H1 (cell line): ENCODE measurements at regions not wholly inside any gene's neighbourhood (a gene's known extent, or its start where the extent isn't known, plus 50 kb on each side); places are given as distances from the start of the nearest gene placed in this dataset.

Source experiments
- CTCF ChIA-PET: fragments of 300-600 bp; sonication (Branson Sonifier 250); formaldehyde crosslinking; loops from one replicate; lab custom pipeline; 2021; ENCODE audit not compliant: partially characterized antibody; lab: Charles Lee
- POLR2A ChIA-PET: fragments of 300-600 bp; sonication (Branson Sonifier 250); formaldehyde crosslinking; loops from one replicate; lab custom pipeline; 2021; ENCODE audit warnings: inconsistent platforms; ENCODE audit not compliant: partially characterized antibody; lab: Charles Lee
- DNase-seq, 2 experiments: peaks; one replicate each; pipeline versions ENCODE4 v3.0.0 to v3.0.0-alpha.2; 2010 to 2022; ENCODE audit warnings: low spot score in 2 of 2, low read depth in 1 of 2, mixed read lengths in 1 of 2
- FAIRE-seq: peaks from 2 replicates; lab custom pipeline; 2011; peaks lifted over from hg19 to GRCh38; lab: Jason Lieb, UNC
- H2AFZ ChIP-seq: 2 replicates; pipeline ENCODE4 v1.8.1; 2012; ENCODE audit warnings: low read length, inconsistent platforms
- H2AK5ac ChIP-seq: 2 replicates; pipeline ENCODE4 v1.6.1; 2013; ENCODE audit warnings: low read depth, low read length
- H2BK120ac ChIP-seq: replicated peaks from 2 replicates; pipeline ENCODE3; 2013; ENCODE audit warnings: low read depth, low read length, inconsistent platforms
- H2BK12ac ChIP-seq: 2 replicates; pipeline ENCODE4 v1.6.1; 2013; ENCODE audit warnings: low read depth, low read length
- H2BK15ac ChIP-seq: 2 replicates; pipeline ENCODE4 v1.6.1; 2013; ENCODE audit warnings: low read length
- H2BK20ac ChIP-seq: 2 replicates; pipeline ENCODE4 v1.6.1; 2013; ENCODE audit warnings: low read length
- H2BK5ac ChIP-seq: 2 replicates; pipeline ENCODE4 v1.6.1; 2013; ENCODE audit warnings: low read depth, low read length
- H3K14ac ChIP-seq: 2 replicates; pipeline ENCODE4 v1.6.1; 2013; ENCODE audit warnings: inconsistent platforms; ENCODE audit not compliant: insufficient read length
- H3K18ac ChIP-seq: 2 replicates; pipeline ENCODE4 v1.6.1; 2013; ENCODE audit warnings: low read length; ENCODE audit errors: extremely low read depth
- H3K23ac ChIP-seq: 2 replicates; pipeline ENCODE4 v1.6.1; 2013; ENCODE audit warnings: inconsistent platforms; ENCODE audit not compliant: insufficient read length
- H3K23me2 ChIP-seq: 2 replicates; pipeline ENCODE4 v1.6.1; 2013; ENCODE audit warnings: low read depth, low read length
- H3K27ac ChIP-seq: 2 replicates; pipeline ENCODE4 v1.6.1; 2011; ENCODE audit warnings: low read depth, low read length, inconsistent platforms
- H3K27me3 ChIP-seq, 4 experiments: replicated peaks in 1 of 4; 1 replicate in 1 of 4; 2 replicates in 3 of 4; pipeline versions ENCODE4 v1.6.1 to v1.8.1; 2011 to 2013; ENCODE audit warnings: low read length in 3 of 4, mild to moderate bottlenecking in 3 of 4, inconsistent platforms in 2 of 4, mixed read lengths in 2 of 4, moderate library complexity in 1 of 4; ENCODE audit not compliant: control insufficient read depth in 3 of 4, insufficient read depth in 3 of 4; ENCODE audit errors: extremely low read depth in 1 of 4
- H3K36me3 ChIP-seq, 4 experiments: 2 replicates each; pipeline versions ENCODE4 v1.6.1 to v1.8.1; 2011 to 2013; ENCODE audit warnings: mild to moderate bottlenecking in 4 of 4, low read length in 3 of 4, moderate library complexity in 2 of 4, control low read depth in 1 of 4, inconsistent platforms in 1 of 4; ENCODE audit not compliant: insufficient read depth in 4 of 4, control insufficient read depth in 2 of 4
- H3K4ac ChIP-seq: replicated peaks from 2 replicates; pipeline ENCODE3; 2013; ENCODE audit warnings: low read length, low read depth, mixed read lengths, inconsistent platforms; ENCODE audit not compliant: insufficient read length
- H3K4me1 ChIP-seq, 4 experiments: replicated peaks in 1 of 4; 1 replicate in 1 of 4; 2 replicates in 3 of 4; pipeline versions ENCODE4 v1.6.1 to v1.8.1; 2011 to 2013; ENCODE audit warnings: low read length in 3 of 4, inconsistent platforms in 2 of 4, mixed read lengths in 1 of 4; ENCODE audit not compliant: insufficient read depth in 4 of 4, control insufficient read depth in 3 of 4
- H3K4me2 ChIP-seq, 2 experiments: 2 replicates each; pipeline versions ENCODE4 v1.6.1 to v1.8.1; 2011 to 2013; ENCODE audit warnings: low read depth in 2 of 2, low read length in 2 of 2, control low read depth in 1 of 2, inconsistent platforms in 1 of 2, mild to moderate bottlenecking in 1 of 2; ENCODE audit not compliant: insufficient read depth in 1 of 2
- H3K4me3 ChIP-seq, 4 experiments: fragments of 200-600, 300-600 bp in 1 of 4; sonication (generic), shearing (Covaris generic), sonication (Bioruptor Twin) in 1 of 4; 2 replicates each; pipeline versions ENCODE4 v1.5.1 to v1.8.1; 2011 to 2016; ENCODE audit warnings: low read length in 4 of 4, low read depth in 3 of 4, control low read depth in 2 of 4, inconsistent platforms in 2 of 4, mild to moderate bottlenecking in 2 of 4, mixed read lengths in 1 of 4, moderate library complexity in 1 of 4; ENCODE audit not compliant: insufficient read depth in 2 of 4; ENCODE audit errors: extremely low read depth in 1 of 4
- H3K56ac ChIP-seq: replicated peaks from 2 replicates; pipeline ENCODE3; 2013; ENCODE audit warnings: low read depth, mild to moderate bottlenecking, mixed read lengths, low read length, inconsistent platforms; ENCODE audit not compliant: insufficient read length
- H3K79me1 ChIP-seq: 2 replicates; pipeline ENCODE4 v1.6.1; 2013; ENCODE audit warnings: low read depth, low read length, control low read depth
- H3K79me2 ChIP-seq, 2 experiments: 2 replicates each; pipeline versions ENCODE4 v1.6.1 to v1.8.1; 2012 to 2013; ENCODE audit warnings: low read length in 2 of 2, mild to moderate bottlenecking in 2 of 2, inconsistent platforms in 1 of 2; ENCODE audit not compliant: insufficient read depth in 2 of 2, control insufficient read depth in 1 of 2
- H3K9ac ChIP-seq, 4 experiments: replicated peaks in 1 of 4; 1 replicate in 1 of 4; 2 replicates in 3 of 4; pipeline versions ENCODE4 v1.6.1 to v1.8.1; 2011 to 2013; ENCODE audit warnings: low read depth in 3 of 4, low read length in 3 of 4, control low read depth in 2 of 4, mild to moderate bottlenecking in 2 of 4, moderate library complexity in 2 of 4, inconsistent platforms in 1 of 4; ENCODE audit errors: extremely low read depth in 1 of 4
- H3K9me3 ChIP-seq, 2 experiments: 2 replicates each; pipeline versions ENCODE4 v1.6.1 to v1.8.1; 2012 to 2013; ENCODE audit warnings: mild to moderate bottlenecking in 2 of 2, moderate library complexity in 2 of 2, control low read depth in 1 of 2, inconsistent platforms in 1 of 2, low read depth in 1 of 2, low read length in 1 of 2, mixed read lengths in 1 of 2; ENCODE audit not compliant: insufficient read depth in 2 of 2
- H4K20me1 ChIP-seq, 2 experiments: replicated peaks in 1 of 2; 2 replicates each; pipeline versions ENCODE3 to v1.8.1; 2011 to 2013; ENCODE audit warnings: inconsistent platforms in 2 of 2, low read length in 2 of 2, mild to moderate bottlenecking in 1 of 2; ENCODE audit not compliant: insufficient read depth in 2 of 2, control insufficient read depth in 1 of 2
- H4K5ac ChIP-seq: 2 replicates; pipeline ENCODE4 v1.6.1; 2013; ENCODE audit warnings: low read length, low read depth, mixed read lengths, inconsistent platforms; ENCODE audit not compliant: insufficient read length
- H4K8ac ChIP-seq: 2 replicates; pipeline ENCODE4 v1.8.0; 2013; ENCODE audit warnings: mild to moderate bottlenecking, moderate library complexity, low read length, inconsistent platforms; ENCODE audit not compliant: insufficient read depth; ENCODE audit errors: extremely low read depth
- H4K91ac ChIP-seq: replicated peaks from 2 replicates; pipeline ENCODE3; 2013; ENCODE audit warnings: low read length, mixed read lengths, inconsistent platforms; ENCODE audit not compliant: insufficient read length
- BACH1 ChIP-seq: IDR thresholded peaks from 2 replicates; pipeline ENCODE4 v1.6.1; 2012; ENCODE audit warnings: low read length, improper control_type of control experiment
- CTBP2 ChIP-seq: IDR thresholded peaks from 2 replicates; pipeline ENCODE4 v1.7.0; 2011; ENCODE audit warnings: borderline replicate concordance, mild to moderate bottlenecking, moderate library complexity, mixed read lengths, low read length; ENCODE audit not compliant: insufficient read depth, insufficient read length
- EZH2 ChIP-seq: fragments of 200-600 bp; sonication (generic); IDR thresholded peaks from 2 replicates; pipeline ENCODE4 v1.7.1; 2012; ENCODE audit warnings: low read depth, mild to moderate bottlenecking, moderate library complexity, low read length, inconsistent platforms; ENCODE audit not compliant: severe bottlenecking
- SP4 ChIP-seq: IDR thresholded peaks from 2 replicates; pipeline ENCODE4 v1.6.1; 2012; ENCODE audit warnings: low read length, inconsistent platforms
- TAF7 ChIP-seq: optimal IDR thresholded peaks from 2 replicates; pipeline ENCODE3; 2011; ENCODE audit warnings: low read depth, mild to moderate bottlenecking, inconsistent platforms, low read length, moderate library complexity, borderline replicate concordance
- WGBS, 2 experiments: shearing (Covaris generic) in 1 of 2; methylation state at CpG; one replicate each; pipeline versions ENCODE4 v1.1.6 to v1.1.7; 2013 to 2015; ENCODE audit warnings: low lambda C conversion rate in 2 of 2, mixed read lengths in 2 of 2, inconsistent platforms in 1 of 2, low coverage in 1 of 2, missing lambda C conversion rate in 1 of 2; ENCODE audit not compliant: insufficient replicate concordance in 2 of 2, insufficient coverage in 1 of 2, insufficient read length in 1 of 2; ENCODE audit errors: extremely low coverage in 1 of 2, missing lambda C conversion rate in 1 of 2; 5-methylcytosine and 5-hydroxymethylcytosine counted together

GRCh38 chr14:49497267-49497666, 88.9 kb downstream of the RPS29 start:
- no peak for DNase-seq
- H2BK20ac ChIP-seq: no peak overlapping the region
- no peaks in the 10 kb centered on the region for H3K27me3 ChIP-seq
- no peaks in the 10 kb centered on the region for H3K9me3 ChIP-seq
- WGBS, 2 experiments: 86% methylated on average over 7 of the region's 7 CpGs; no CpG with 5 or more reads in 1 of the 2 experiments
- no peaks in the 10 kb centered on the region for H3K23me2 ChIP-seq
- no peak overlapping the region for H3K4me2 ChIP-seq
- ChIA-PET POLR2A (interaction anchor here (0.8 to 2.1 kb wide), 2 partner anchors 9 to 89 kb away, joined by 3 to 12 read pairs; partner anchors contain the start of gene RPS29), CTCF (interaction anchor here (0.6 to 5.3 kb wide), 36 partner anchors 9 to 479 kb away, joined by 3 to 40 read pairs (median 4); no protein-coding TSS in a partner anchor)
- no peak overlapping the region for H4K91ac ChIP-seq
- no peak overlapping the region for H2BK120ac ChIP-seq
- H3K27ac ChIP-seq: no peak overlapping the region
- no peak overlapping the region for H2AK5ac ChIP-seq
- H3K18ac ChIP-seq: no peak overlapping the region
- H3K4me1 ChIP-seq: peaks cover 0 to 4% (median 1%) of the 10 kb centered on the region in 4 experiments; a peak in 2 of 7 replicates
- H4K5ac ChIP-seq: no peak overlapping the region
- H3K4ac ChIP-seq: no peak overlapping the region
- no peak overlapping the region for H2BK15ac ChIP-seq
- no peak for FAIRE-seq
- no peak overlapping the region for H3K9ac ChIP-seq
- no peak overlapping the region for H3K14ac ChIP-seq
- H3K4me3 ChIP-seq: no peak overlapping the region
- no peaks in the 10 kb centered on the region for H3K79me2 ChIP-seq
- no peak overlapping the region for H3K23ac ChIP-seq
- H4K20me1 ChIP-seq: no peaks in the 10 kb centered on the region
- H4K8ac ChIP-seq: no peak overlapping the region
- no peak overlapping the region for H2BK12ac ChIP-seq
- H3K79me1 ChIP-seq: no peaks in the 10 kb centered on the region
- H3K56ac ChIP-seq: no peak overlapping the region
- no peak overlapping the region for H2BK5ac ChIP-seq
- H2AFZ ChIP-seq: no peak overlapping the region
- H3K36me3 ChIP-seq: no peaks in the 10 kb centered on the region
- TF ChIP-seq SP4 (no peak), CTBP2 (no peak), BACH1 (no peak), EZH2 (no peak), TAF7 (no peak)
